GM19238 (cell line): ENCODE measurements at regions not wholly inside any gene's neighbourhood (a gene's known extent, or its start where the extent isn't known, plus 50 kb on each side); places are given as distances from the start of the nearest gene placed in this dataset.
"Not testable (repeated sequence)": the region's sequence is repeated elsewhere in the genome, so short reads cannot be mapped to it uniquely, and the experiment has no call there.

Source experiments
- DNase-seq: peaks from one replicate; pipeline ENCODE4 v3.0.0; 2011; ENCODE audit warnings: low spot score; ENCODE audit not compliant: insufficient read length

GRCh38 chr14:28946267-28946666, 179.7 kb downstream of the FOXG1 start:
- no peak for DNase-seq

DNA sequence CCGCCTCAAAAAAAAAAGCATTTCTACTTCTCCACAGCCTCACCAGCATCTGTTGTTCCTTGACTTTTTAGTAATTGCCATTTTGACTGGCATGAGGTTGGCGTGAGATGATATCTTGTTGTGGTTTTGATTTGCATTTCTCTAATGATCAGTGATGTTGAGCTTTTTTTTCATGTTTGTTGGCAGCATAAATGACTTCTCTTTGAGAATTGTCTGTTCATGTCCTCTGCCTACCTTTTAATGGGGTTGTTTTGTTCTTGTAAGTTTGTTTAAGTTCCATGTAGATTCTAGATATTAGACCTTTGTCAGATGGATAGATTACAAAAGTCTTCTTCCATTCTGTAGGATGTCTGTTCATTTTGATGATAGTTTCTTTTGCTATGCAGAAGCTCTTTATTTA, 182.9 kb downstream of the FOXG1 start:
- DNase-seq = no peak

GRCh38 chr14:28952161-28952560, 185.6 kb downstream of the FOXG1 start:
- no peak for DNase-seq

DNA sequence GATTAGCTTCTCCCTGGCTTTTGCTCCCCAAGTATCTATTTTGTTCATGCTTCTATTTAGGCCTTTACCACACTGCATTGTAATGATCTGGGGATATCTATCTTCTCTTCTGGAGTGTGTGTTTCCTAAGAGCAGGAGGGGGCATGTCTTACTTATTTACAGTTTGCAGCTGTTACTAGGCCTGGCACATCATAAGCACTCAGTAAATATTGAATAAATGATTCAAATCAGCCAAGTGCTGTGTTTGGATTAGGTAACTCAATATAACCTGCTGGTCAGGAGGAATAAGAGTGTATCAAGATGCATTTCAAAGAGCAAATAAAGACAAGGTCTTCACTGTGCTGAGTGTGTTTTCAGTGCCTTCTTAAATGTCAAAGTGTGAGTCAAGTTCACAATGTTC, 186.1 kb downstream of the FOXG1 start:
- DNase-seq = no peak

GRCh38 chr14:28953973-28954372, 187.4 kb downstream of the FOXG1 start:
- no peak for DNase-seq

- peak; percentile 1 for DNase-seq
Observed at GRCh38 chr14:28966416-28967233, 200.0 kb downstream of the FOXG1 start.

- DNase-seq = no peak
Observed at GRCh38 chr14:28975084-28975483, 208.5 kb downstream of the FOXG1 start.

DNA sequence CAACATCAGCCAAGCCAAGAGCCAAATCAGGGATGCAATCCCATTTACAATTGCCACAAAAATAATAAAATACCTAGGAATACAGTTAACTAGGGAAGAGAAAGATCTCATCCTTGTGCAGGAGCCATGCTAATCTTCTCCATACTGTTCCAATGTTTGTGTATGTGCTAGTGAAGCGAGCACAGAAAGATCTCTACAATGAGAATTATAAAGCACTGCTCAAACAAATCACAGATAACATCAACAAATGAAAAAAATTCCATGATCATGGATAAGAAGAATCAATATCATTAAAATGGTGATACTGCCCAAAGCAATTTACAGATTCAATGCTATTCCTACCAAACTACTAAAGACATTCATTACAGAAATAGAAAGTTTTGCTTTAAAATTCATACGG, 215.6 kb downstream of the FOXG1 start:
- no peak for DNase-seq

- DNase-seq = no peak
Observed at GRCh38 chr14:28983279-28983678, 216.7 kb downstream of the FOXG1 start.

- no peak for DNase-seq
Observed at GRCh38 chr14:28987516-28987915, 220.9 kb downstream of the FOXG1 start.

DNA sequence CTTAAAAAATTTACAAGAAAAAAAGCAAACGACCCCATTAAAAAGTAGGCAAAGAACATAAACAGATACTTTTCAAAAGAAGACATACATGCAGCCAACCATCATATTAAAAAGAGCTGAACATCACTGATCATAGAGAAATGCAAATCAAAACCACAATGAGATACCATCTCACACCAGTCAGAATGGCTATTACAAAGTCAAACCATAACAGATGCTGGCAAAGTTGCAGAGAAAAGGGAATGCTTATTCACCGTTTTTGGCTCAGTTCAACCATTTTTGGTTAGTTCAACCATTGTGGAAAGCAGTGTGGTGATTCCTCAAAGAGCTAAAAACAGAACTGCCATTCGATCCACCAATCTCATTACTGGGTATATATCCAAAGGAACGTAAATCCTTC, 230.6 kb downstream of the FOXG1 start:
- DNase-seq = not testable (repeated sequence)

GRCh38 chr14:28999656-29000055, 233.1 kb downstream of the FOXG1 start:
- no peak for DNase-seq

- no peak for DNase-seq
Observed at GRCh38 chr14:29005647-29006046, 239.1 kb downstream of the FOXG1 start.

DNA sequence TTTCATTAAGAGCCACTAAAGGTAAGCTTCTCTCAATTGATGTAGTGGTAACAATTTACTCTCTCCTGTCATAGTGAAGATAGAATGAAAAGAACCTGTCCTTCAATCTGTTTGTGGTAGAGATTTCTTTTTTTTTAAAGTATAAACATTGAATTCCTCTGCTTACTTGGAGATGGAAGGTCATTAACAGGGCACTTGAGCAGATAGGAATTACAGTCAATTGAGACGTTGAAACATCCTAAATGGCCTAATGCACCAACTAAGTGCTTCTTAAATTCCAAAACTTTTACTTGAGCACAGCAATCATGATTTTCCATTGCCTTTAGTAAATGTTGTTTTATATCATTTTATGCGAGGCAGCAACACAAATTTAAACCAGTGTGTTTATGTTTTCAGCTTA, 241.4 kb downstream of the FOXG1 start:
- DNase-seq = no peak

- no peak for DNase-seq
Observed at GRCh38 chr14:29016050-29016900, 249.7 kb downstream of the FOXG1 start.

DNA sequence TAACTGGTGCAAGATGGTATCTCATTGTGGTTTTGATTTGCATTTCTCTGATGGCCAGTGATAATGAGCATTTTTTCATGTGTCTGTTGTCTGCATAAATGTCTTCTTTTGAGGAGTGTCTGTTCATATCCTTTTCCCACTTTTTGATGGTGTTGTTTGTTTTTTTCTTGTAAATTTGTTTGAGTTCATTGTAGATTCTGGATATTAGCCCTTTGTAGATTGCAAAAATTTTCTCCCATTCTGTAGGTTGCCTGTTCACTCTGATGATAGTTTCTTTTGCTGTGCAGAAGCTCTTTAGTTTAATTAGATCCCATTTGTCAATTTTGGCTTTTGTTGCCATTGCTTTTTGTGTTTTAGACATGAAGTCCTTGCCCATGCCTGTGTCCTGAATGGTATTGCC, 256.9 kb downstream of the FOXG1 start:
- DNase-seq = not testable (repeated sequence)

DNA sequence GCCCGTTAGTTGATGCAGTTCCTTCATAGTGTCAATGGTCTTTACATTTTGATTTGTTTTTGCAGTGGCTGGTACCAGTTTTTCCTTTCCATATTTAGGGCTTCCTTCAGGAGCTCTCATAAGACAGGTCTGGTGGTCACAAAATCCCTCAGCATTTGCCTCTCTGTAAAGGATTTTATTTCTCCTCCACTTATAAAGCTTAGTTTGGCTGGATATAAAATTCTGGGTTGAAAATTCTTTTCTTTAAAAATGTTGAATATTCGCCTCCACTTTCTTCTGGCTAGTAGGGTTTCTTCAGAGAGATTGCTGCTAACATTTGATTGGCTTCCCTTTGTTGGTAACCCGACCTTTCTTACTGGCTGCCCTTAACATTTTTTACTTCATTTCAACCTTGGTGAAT, 260.9 kb downstream of the FOXG1 start:
- DNase-seq = not testable (repeated sequence)

DNA sequence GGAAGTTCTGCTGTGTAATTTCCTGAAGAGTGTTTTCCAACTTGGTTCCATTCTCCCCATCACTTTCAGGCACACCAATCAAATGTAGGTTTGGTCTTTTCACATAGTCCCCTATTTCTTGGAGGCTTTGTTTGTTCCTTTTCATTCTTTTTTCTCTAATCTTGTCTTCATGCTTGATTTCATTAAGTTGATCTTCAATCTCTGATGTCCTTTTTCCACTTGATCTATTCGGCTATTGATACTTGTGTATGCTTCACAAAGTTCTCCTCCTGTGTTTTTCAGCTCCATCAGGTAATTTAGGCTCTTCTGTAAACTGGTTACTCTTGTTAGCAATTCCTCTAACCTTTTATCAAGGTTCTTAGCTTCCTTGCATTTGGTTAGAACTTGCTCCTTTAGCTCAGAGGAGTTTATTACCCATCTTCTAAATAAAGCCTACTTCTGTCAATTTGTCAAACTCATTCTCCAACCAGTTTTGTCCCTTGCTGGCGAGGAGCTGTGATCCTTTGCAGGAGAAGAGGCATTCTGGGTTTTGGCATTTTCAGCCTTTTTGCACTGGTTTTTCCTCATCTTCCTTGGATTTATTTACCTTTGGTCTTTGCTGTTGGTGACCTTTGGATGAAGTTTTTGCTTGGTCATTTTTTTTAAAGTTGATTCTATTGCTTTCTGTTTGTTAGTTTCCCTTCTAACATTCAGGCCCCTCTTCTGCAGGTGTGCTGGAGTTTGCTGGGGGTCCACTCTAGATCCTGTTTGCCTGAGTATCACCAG, 261.5 kb downstream of the FOXG1 start:
- not testable (repeated sequence) for DNase-seq

DNA sequence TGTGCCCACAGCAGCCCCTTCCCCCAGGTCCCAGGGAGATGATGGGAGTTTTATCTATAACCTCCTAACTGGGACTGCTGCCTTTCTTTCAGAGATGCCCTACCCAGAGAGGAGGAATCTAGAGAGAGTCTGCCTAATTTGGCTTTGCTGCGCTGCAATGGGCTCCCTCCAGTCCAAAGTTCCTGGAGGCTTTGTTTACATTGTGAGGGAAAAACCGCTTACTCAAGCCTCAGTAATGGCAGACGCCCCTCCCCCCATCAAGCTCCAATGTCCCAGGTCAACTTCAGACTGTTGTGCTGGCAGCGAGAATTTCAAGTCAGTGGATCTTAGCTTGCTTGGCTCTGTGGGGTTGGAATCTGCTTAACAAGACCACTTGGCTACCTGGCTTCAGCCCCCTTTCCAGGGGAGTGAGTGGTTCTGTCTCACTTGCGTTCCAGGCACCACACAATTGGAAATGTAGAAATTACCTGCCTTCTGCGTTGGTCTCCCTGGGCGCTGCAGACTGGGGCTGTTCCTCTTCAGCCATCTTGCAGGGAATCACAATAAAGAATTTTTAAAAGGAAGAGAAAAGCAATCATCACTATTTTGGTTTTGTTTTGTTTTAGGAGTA, 262.5 kb downstream of the FOXG1 start:
- no peak for DNase-seq

DNA sequence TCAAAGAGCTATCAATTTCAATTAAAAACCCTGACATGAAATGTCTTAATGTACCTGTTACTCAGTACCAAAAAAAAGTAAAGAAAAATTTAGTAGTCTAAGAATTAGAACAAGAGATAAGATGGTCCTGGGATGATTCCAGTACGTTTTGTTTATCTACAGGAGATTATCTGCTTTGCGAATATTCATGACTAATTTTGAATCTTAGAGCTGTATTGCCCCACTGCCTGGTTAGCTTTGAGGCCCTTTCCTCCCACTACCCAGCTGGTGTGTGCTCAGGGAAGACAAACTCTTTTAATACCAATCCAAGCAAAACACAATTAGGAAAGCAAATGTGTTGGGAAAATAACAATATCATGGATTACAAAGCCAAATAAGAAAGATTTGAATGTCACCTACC, 263.5 kb downstream of the FOXG1 start:
- no peak for DNase-seq

DNA sequence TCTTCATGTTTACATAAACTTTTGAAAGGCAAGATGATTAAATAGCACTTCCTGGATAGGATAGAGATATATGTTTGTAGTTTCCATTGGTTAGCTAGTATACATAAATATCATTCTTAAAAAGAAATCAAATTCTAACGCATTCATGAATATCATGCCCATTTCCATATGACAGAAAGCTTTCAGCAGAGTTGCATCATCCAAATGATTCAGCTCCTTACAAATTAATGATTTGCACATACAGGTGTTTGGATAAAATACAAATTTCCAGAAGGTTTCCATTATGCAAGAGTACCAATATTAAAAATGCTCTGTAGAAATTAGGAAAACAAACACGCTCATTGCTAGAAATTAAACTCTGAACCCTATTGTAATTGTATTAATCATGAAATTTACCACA, 264.4 kb downstream of the FOXG1 start:
- no peak for DNase-seq
